ENCODE measurements at regions not wholly inside any gene's neighbourhood (a gene's known extent, or its start where the extent isn't known, plus 50 kb on each side); places are given as distances from the start of the nearest gene placed in this dataset.

GRCh38 chr2:8402222-8402621 is 279.6 kb upstream of the ID2 start:
- no peak for DNase-seq (ENCODE audit: low spot score)

GRCh38 chr2:8403876-8404275 is 278.0 kb upstream of the ID2 start:
- DNase-seq (ENCODE audit: low spot score) = no peak

GRCh38 chr2:8405334-8405733 is 276.5 kb upstream of the ID2 start:
- no peak for DNase-seq (ENCODE audit: low spot score)

- no peak for DNase-seq (ENCODE audit: low spot score)
Observed at GRCh38 chr2:8406271-8406670, 275.6 kb upstream of the ID2 start.

GRCh38 chr2:8407332-8407731 is 274.5 kb upstream of the ID2 start:
- DNase-seq (ENCODE audit: low spot score) = no peak

GRCh38 chr2:8408560-8409460 is 273.0 kb upstream of the ID2 start:
- DNase-seq (ENCODE audit: low spot score) = no peak

GRCh38 chr2:8409461-8410260 is 272.2 kb upstream of the ID2 start:
- DNase-seq (ENCODE audit: low spot score) = no peak

GRCh38 chr2:8412082-8412481 is 269.8 kb upstream of the ID2 start:
- DNase-seq (ENCODE audit: low spot score) = peak; percentile 95

- no peak for DNase-seq (ENCODE audit: low spot score)
Observed at GRCh38 chr2:8412586-8412985, 269.3 kb upstream of the ID2 start.

- DNase-seq (ENCODE audit: low spot score) = peak; percentile 26
Observed at GRCh38 chr2:8413589-8414135, 268.2 kb upstream of the ID2 start.

- no peak for DNase-seq (ENCODE audit: low spot score)
Observed at GRCh38 chr2:8414946-8415879, 266.6 kb upstream of the ID2 start.

GRCh38 chr2:8416001-8416571 is 265.8 kb upstream of the ID2 start:
- no peak for DNase-seq (ENCODE audit: low spot score)

- no peak for DNase-seq (ENCODE audit: low spot score)
Observed at GRCh38 chr2:8416849-8417832, 264.7 kb upstream of the ID2 start.

- DNase-seq (ENCODE audit: low spot score) = no peak
Observed at GRCh38 chr2:8418721-8419120, 263.1 kb upstream of the ID2 start.

- no peak for DNase-seq (ENCODE audit: low spot score)
Observed at GRCh38 chr2:8421658-8422449, 260.0 kb upstream of the ID2 start.

- DNase-seq (ENCODE audit: low spot score) = no peak
Observed at GRCh38 chr2:8422450-8422800, 259.4 kb upstream of the ID2 start.

- DNase-seq (ENCODE audit: low spot score) = no peak
Observed at GRCh38 chr2:8424997-8425900, 256.6 kb upstream of the ID2 start.

- DNase-seq (ENCODE audit: low spot score) = no peak
Observed at GRCh38 chr2:8426550-8426949, 255.3 kb upstream of the ID2 start.
